ENCODE measurements at regions not wholly inside any gene's neighbourhood (a gene's known extent, or its start where the extent isn't known, plus 50 kb on each side); places are given as distances from the start of the nearest gene placed in this dataset.

DNA sequence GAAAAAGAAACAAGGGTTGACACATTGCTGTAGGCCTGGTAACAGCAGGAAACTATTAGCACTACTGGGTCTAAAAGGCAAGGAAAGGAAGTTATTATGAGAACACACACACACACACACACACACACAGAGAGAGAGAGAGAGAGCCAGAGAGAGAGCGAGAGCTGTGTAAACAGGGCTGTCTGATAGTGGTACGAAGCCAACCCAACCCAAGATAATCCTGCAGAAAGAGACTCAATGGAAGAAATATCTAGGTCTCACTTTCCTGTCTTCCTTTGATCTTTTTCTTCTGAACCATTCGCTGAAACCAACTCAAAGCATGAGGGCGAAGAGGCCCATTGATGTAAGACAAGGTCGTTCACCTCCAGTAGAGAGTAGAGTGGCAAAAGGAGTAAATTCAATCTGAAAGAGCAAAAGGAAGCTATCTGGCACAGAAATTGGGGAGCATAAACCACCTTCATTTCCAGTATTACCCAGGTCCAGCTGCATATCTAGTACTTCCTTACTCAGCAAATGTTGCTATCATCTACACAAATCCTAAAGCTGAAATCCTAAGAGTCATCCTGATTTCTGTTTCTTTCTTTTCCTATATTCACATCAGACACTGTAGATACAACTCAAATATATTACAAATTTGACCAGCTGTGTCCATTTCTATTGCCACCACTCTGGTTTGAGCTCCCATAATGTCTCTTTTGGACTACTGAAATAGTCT, 110.2 kb downstream of the TMEM26 start:
- TF ChIP-seq, protein P1, sequence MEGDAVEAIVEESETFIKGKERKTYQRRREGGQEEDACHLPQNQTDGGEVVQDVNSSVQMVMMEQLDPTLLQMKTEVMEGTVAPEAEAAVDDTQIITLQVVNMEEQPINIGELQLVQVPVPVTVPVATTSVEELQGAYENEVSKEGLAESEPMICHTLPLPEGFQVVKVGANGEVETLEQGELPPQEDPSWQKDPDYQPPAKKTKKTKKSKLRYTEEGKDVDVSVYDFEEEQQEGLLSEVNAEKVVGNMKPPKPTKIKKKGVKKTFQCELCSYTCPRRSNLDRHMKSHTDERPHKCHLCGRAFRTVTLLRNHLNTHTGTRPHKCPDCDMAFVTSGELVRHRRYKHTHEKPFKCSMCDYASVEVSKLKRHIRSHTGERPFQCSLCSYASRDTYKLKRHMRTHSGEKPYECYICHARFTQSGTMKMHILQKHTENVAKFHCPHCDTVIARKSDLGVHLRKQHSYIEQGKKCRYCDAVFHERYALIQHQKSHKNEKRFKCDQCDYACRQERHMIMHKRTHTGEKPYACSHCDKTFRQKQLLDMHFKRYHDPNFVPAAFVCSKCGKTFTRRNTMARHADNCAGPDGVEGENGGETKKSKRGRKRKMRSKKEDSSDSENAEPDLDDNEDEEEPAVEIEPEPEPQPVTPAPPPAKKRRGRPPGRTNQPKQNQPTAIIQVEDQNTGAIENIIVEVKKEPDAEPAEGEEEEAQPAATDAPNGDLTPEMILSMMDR (IDR thresholded peaks at IDR 0.05; ENCODE audit: insufficient read depth, low read length, poor library complexity, severe bottlenecking): no peak
- TF ChIP-seq EZH2phosphoT487 (conservative IDR thresholded peaks at IDR 0.05; ENCODE audit: low read length): no peak

Measured in SU-DHL-6 (cell line).